GM19043 (cell line): ENCODE measurements at regions not wholly inside any gene's neighbourhood (a gene's known extent, or its start where the extent isn't known, plus 50 kb on each side); places are given as distances from the start of the nearest gene placed in this dataset.

Experiments
- ATAC-seq: cut with Tn5 transposase; IDR thresholded peaks from one replicate; pipeline ENCODE4 v1.9.1; 2021; ENCODE audit warnings: low read depth; ENCODE audit not compliant: unreplicated experiment

DNA sequence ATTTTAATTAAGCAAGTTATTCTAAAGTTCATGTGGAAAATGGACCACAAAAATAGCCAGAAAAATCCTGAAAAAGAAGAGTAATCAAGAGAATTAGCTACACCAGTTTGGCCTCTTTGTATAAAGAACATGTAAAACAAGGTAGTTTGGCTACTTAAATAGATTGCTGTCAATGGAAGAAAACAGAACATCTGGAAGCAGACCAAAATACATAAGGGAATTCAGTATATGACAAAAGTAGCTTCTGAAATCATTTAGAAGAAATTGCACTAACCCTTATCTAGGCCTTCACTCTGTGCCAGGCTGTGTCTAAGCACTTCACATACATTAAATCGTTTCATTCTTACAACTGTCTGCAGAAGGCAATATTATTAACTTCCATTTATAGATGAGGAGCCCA, 156.6 kb downstream of the PRDM6 start:
- no peak for ATAC-seq

DNA sequence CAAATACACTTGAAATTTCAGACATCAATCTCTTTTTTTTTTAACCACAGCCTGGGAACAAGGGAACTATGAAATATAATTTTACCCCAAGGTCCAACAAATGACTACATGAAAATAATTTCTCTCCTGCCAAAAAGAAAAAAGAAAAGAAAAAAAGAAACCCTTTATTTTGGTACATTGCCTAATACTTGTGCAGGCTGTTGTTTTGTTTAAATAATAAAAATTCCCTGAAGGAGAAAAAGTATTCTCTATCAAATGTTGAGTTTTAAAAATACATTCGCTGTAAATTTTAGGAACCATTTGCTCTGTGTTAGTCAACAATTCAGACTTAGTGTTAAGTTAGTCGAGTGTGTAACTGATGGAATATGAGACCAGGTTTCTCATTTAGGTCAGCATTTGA, 155.4 kb downstream of the PRDM6 start:
- no peak for ATAC-seq
